MCF 10A (cell line): ENCODE measurements at regions not wholly inside any gene's neighbourhood (a gene's known extent, or its start where the extent isn't known, plus 50 kb on each side); places are given as distances from the start of the nearest gene placed in this dataset.

Experiments used
- BruUV-seq: library from RNA; stranded (reverse); fragments of 400-500 nt; replicated peaks from 2 replicates; lab custom pipeline; 2021; lab: Mats Ljungman, UMichigan
- CTCF ChIA-PET: fragments of 300-600 bp; sonication (Branson Sonifier 250); formaldehyde crosslinking; extraction: SDS; loops from one replicate; lab custom pipeline; 2021; ENCODE audit warnings: antibody characterized with exemption, inconsistent platforms; lab: Yijun Ruan, JAX
- POLR2A ChIA-PET: fragments of 300-600, 350-650 bp; sonication (Branson Sonifier 250); formaldehyde crosslinking; extraction: SDS; loops from one replicate; lab custom pipeline; 2020; ENCODE audit warnings: antibody characterized with exemption, inconsistent platforms; lab: Yijun Ruan, JAX
- DNase-seq: peaks from one replicate; pipeline ENCODE4 v3.0.0-alpha.2; 2018; ENCODE audit not compliant: unreplicated experiment
- H3K27ac Mint-ChIP-seq: one replicate; pipeline ENCODE4 v1.8.0; 2022; ENCODE audit warnings: mild to moderate bottlenecking, low read depth, mixed read lengths; ENCODE audit not compliant: unreplicated experiment
- H3K27me3 Mint-ChIP-seq: one replicate; pipeline ENCODE4 v1.8.0; 2022; ENCODE audit warnings: mixed read lengths; ENCODE audit not compliant: insufficient read depth, unreplicated experiment
- H3K36me3 Mint-ChIP-seq: one replicate; pipeline ENCODE4 v1.8.0; 2022; ENCODE audit warnings: mild to moderate bottlenecking, moderate library complexity, mixed read lengths; ENCODE audit not compliant: insufficient read depth, unreplicated experiment
- H3K4me1 Mint-ChIP-seq: one replicate; pipeline ENCODE4 v1.8.0; 2022; ENCODE audit warnings: mixed read lengths; ENCODE audit not compliant: insufficient read depth, unreplicated experiment
- H3K4me3 Mint-ChIP-seq: one replicate; pipeline ENCODE4 v1.8.0; 2022; ENCODE audit warnings: mild to moderate bottlenecking, moderate library complexity, mixed read lengths; ENCODE audit not compliant: unreplicated experiment
- H3K9me3 Mint-ChIP-seq: one replicate; pipeline ENCODE4 v1.8.0; 2022; ENCODE audit warnings: mixed read lengths; ENCODE audit not compliant: unreplicated experiment
- intact Hi-C: fragments of 100-400 bp; cut with micrococcal nuclease; formaldehyde crosslinking; loops from 2 replicates; pipeline ENCODE4 v1.14.1; 2022
- TF ChIP-seq, protein P1 (sequence below): fragments of 200-600 bp; IDR thresholded peaks from one replicate; pipeline ENCODE4 v1.8.0; 2022; ENCODE audit warnings: antibody characterized with exemption, mild to moderate bottlenecking; ENCODE audit not compliant: unreplicated experiment

DNA sequence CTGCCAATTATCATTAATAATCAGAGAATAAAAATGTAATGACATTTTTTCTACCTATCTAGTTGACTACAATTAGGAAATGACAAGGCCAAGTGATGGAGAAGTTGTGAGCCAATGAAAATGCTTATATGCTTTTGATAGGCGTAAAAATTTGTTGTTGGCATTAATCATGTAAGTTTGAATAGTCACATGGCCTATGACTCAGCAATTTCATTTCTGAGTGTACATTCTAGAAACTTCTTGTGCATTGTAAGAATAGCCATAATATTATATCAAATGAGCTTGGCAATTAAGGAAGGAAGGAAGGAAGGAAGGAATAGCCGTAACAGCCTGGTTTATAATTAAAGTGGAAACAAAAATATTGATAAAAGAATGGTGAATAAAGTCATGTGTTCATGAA is 179.9 kb downstream of the PTH2R start:
- no peak for DNase-seq
- TF ChIP-seq, protein P1, sequence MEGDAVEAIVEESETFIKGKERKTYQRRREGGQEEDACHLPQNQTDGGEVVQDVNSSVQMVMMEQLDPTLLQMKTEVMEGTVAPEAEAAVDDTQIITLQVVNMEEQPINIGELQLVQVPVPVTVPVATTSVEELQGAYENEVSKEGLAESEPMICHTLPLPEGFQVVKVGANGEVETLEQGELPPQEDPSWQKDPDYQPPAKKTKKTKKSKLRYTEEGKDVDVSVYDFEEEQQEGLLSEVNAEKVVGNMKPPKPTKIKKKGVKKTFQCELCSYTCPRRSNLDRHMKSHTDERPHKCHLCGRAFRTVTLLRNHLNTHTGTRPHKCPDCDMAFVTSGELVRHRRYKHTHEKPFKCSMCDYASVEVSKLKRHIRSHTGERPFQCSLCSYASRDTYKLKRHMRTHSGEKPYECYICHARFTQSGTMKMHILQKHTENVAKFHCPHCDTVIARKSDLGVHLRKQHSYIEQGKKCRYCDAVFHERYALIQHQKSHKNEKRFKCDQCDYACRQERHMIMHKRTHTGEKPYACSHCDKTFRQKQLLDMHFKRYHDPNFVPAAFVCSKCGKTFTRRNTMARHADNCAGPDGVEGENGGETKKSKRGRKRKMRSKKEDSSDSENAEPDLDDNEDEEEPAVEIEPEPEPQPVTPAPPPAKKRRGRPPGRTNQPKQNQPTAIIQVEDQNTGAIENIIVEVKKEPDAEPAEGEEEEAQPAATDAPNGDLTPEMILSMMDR = no peak
- Mint-ChIP-seq H3K27ac (no peak overlapping the region), H3K4me3 (no peak overlapping the region), H3K27me3 (no peaks in the 10 kb centered on the region), H3K36me3 (no peaks in the 10 kb centered on the region), H3K9me3 (no peaks in the 10 kb centered on the region), H3K4me1 (no peaks in the 10 kb centered on the region)
- no TSS peak for BruUV-seq
- ChIA-PET CTCF (interaction anchor here (1.0 kb wide), 1 partner anchor 144 kb away, joined by 3 read pairs; no protein-coding TSS in a partner anchor), POLR2A (no interaction called here)
- intact Hi-C loops = no loop called here

DNA sequence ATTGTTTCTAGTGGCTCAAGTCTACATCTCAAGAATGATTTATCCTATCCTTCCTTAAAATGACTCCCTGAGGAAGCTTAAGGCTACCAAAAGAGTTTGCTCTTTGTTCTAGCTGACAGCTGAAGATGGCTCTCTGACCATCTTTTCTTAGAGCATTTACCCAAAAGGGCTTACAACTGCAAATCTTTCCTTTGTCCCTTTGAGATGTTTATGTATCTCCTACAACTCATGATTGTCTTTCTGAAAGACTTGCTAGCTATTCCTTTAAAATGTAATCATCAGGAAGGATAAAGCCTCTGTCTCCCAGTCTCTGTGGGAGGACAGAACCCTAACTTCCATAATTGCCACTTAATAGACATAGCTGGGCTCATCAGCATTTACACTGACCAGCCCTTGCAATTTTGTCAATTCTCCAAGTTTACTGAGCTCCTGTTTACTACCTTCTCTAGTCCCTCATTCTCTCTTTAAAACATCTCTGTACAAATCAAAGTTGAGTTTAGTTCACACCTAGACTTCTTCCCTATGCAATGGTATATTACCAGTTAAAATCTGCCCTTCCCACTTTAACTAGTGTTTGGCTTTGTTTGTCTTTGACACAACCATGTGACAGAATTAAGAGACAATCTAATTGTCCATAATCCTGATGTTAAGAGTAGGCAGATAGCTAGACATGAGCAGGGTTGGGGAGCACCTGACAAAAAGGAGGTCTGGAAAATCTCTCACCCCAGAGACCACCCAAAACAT is 188.2 kb downstream of the PTH2R start:
- H3K4me1 Mint-ChIP-seq = peaks cover 8% of the 10 kb centered on the region
- no peak overlapping the region for H3K27ac Mint-ChIP-seq
- ChIA-PET CTCF (interaction anchor here (0.6 to 1.1 kb wide), 3 partner anchors 13 to 216 kb away, joined by 3 read pairs; no protein-coding TSS in a partner anchor), POLR2A (no interaction called here)
- intact Hi-C loops = no loop called here
- no peaks in the 10 kb centered on the region for H3K27me3 Mint-ChIP-seq
- no peaks in the 10 kb centered on the region for H3K36me3 Mint-ChIP-seq
- no TSS peak for BruUV-seq
- H3K9me3 Mint-ChIP-seq = no peaks in the 10 kb centered on the region
- TF ChIP-seq, protein P1 = no peak
- H3K4me3 Mint-ChIP-seq = no peak overlapping the region
- no peak for DNase-seq

DNA sequence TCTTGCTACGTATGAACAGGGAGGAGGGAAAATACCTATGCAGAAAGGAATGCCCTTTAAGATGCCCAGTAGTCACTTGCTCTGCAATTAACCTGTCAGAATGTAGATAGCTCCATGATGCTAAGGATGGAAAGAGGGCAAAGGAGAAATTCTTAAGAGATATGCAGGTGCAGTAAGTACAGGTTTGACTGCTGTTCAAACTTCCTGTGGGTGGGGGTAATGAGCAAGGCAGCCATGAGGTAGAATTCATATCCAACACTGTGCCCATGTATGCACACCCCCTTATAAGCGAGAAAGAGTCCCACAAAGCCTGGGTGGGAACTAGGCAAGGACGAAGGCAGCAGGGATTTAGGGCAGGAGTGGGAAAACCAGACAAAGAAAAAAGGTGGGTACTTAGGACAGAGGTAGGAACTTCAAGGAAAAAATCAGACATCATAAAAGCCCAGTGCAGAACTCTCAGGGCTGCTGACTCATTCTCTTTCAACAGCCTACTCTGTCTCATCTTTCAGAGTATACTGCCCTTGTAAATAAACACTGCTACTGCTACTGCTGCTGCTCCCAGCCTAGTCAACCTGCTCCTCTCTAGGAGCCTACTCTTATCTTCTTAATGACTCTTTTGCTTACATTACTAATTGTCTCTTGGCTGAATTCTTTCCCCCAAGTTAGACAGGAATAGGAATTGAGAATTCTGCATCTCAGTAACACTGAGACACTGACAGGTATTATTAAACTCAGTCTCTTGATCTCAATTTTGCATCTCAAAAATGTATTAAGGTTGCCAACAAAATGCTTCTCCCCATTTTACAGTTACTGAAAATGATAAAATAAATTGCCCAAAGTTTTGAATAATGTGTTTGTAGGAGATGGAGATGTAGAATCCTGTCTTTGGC is 189.0 kb downstream of the PTH2R start:
- ChIA-PET CTCF (interaction anchor here (0.6 to 1.1 kb wide), 3 partner anchors 12 to 358 kb away, joined by 3 read pairs; no protein-coding TSS in a partner anchor), POLR2A (no interaction called here)
- Mint-ChIP-seq H3K4me1 (peaks cover 8% of the 10 kb centered on the region), H3K27me3 (no peaks in the 10 kb centered on the region), H3K9me3 (no peaks in the 10 kb centered on the region), H3K36me3 (no peaks in the 10 kb centered on the region), H3K4me3 (no peak overlapping the region), H3K27ac (no peak overlapping the region)
- TF ChIP-seq, protein P1 = no peak
- peak; percentile 49 for DNase-seq
- intact Hi-C loops = no loop called here
- BruUV-seq = no TSS peak

DNA sequence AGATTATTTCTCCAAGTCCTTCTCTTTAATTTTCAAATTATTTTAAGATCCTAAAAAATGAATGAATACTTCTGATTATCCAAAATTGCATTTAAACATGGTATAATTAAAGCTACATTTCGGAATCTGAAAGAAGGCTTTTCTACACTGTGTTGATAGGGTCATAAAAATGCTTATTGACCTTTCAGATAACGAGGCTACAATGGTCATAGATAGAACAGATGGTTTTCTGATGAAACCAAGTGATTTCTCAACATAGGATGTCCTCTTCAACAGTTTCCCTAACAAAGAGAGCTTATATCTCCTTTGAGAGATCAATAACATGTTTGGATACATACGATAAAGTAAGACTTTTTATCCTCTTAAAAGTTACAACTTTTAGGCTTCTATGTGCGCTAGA is 201.1 kb downstream of the PTH2R start:
- BruUV-seq = no TSS peak
- DNase-seq = no peak
- no peaks in the 10 kb centered on the region for H3K9me3 Mint-ChIP-seq
- no peaks in the 10 kb centered on the region for H3K27me3 Mint-ChIP-seq
- ChIA-PET POLR2A (no interaction called here), CTCF (interaction anchor here (0.6 to 1.3 kb wide), 3 partner anchors 13 to 1717 kb away, joined by 3 to 7 read pairs (median 5); no protein-coding TSS in a partner anchor)
- TF ChIP-seq, protein P1 = no peak
- H3K4me1 Mint-ChIP-seq = no peaks in the 10 kb centered on the region
- no peak overlapping the region for H3K27ac Mint-ChIP-seq
- H3K4me3 Mint-ChIP-seq = no peak overlapping the region
- intact Hi-C loops = no loop called here
- no peaks in the 10 kb centered on the region for H3K36me3 Mint-ChIP-seq
